ENCODE measurements at regions not wholly inside any gene's neighbourhood (a gene's known extent, or its start where the extent isn't known, plus 50 kb on each side); places are given as distances from the start of the nearest gene placed in this dataset.
"Not testable (repeated sequence)": the region's sequence is repeated elsewhere in the genome, so short reads cannot be mapped to it uniquely, and the experiment has no call there.

- Mint-ChIP-seq H3K9me3 (ENCODE audit: unreplicated experiment) (peaks cover 6% of the 10 kb centered on the region), H3K27me3 (ENCODE audit: low read depth, unreplicated experiment) (no peaks in the 10 kb centered on the region), H3K4me1 (ENCODE audit: low read depth, unreplicated experiment) (no peaks in the 10 kb centered on the region), H3K36me3 (ENCODE audit: low read depth, unreplicated experiment) (no peaks in the 10 kb centered on the region), H3K4me3 (ENCODE audit: unreplicated experiment) (no peak overlapping the region), H3K27ac (ENCODE audit: unreplicated experiment) (no peak overlapping the region)
- Histone ChIP-seq H3K36me3 (ENCODE audit: insufficient read depth, low read length) (no peaks in the 10 kb centered on the region), H4K20me1 (ENCODE audit: insufficient read depth, low read length) (no peaks in the 10 kb centered on the region), H3K4me1 (ENCODE audit: insufficient read depth, low read length) (no peaks in the 10 kb centered on the region), H3K9ac (ENCODE audit: low read length) (no peak overlapping the region), H3K27ac (ENCODE audit: low read depth, low read length) (no peak overlapping the region), H3K27me3 (ENCODE audit: insufficient read depth, low read length) (no peaks in the 10 kb centered on the region), H3K79me2 (ENCODE audit: insufficient read depth, low read length) (no peaks in the 10 kb centered on the region), H3K4me3 (ENCODE audit: insufficient read depth, low read depth, low read length) (no peak overlapping the region), H3K4me2 (ENCODE audit: low read length) (no peak overlapping the region), H2AFZ (ENCODE audit: low read depth, low read length) (no peak overlapping the region), H3K9me3 (ENCODE audit: insufficient read depth, low read depth, low read length) (peaks cover 3% of the 10 kb centered on the region)
- TF ChIP-seq EZH2 (IDR thresholded peaks at IDR 0.05; ENCODE audit: insufficient read depth, low read length): no peak
- TF ChIP-seq, protein P1, sequence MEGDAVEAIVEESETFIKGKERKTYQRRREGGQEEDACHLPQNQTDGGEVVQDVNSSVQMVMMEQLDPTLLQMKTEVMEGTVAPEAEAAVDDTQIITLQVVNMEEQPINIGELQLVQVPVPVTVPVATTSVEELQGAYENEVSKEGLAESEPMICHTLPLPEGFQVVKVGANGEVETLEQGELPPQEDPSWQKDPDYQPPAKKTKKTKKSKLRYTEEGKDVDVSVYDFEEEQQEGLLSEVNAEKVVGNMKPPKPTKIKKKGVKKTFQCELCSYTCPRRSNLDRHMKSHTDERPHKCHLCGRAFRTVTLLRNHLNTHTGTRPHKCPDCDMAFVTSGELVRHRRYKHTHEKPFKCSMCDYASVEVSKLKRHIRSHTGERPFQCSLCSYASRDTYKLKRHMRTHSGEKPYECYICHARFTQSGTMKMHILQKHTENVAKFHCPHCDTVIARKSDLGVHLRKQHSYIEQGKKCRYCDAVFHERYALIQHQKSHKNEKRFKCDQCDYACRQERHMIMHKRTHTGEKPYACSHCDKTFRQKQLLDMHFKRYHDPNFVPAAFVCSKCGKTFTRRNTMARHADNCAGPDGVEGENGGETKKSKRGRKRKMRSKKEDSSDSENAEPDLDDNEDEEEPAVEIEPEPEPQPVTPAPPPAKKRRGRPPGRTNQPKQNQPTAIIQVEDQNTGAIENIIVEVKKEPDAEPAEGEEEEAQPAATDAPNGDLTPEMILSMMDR (IDR thresholded peaks at IDR 0.05; ENCODE audit: insufficient read depth, low read depth, low read length): no peak
- DNase-seq (ENCODE audit: low read depth) (no peak), FAIRE-seq (no peak)
Measured at GRCh38 chr13:58704953-58705352, 1073.4 kb downstream of the PCDH17 start.

DNA sequence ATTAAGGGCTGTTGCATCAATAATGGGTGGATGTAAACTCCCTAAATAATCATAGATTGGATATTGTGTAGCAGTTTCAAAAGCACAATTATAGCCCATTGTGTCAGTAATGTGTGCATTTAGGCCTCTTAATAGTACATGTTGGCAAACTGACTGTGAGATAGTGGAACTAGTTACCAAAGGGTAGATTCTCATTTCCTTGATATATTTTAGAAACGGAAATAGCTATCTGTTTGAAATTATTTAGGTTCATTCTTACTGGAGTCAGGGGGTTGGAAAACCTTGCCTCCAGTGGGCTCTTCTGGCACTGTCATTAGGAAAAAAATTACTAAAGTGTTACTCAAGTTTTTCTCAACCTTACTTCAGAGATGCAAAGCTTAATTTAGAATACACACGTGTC lies 1074.9 kb downstream of the PCDH17 start:
- Histone ChIP-seq H2AFZ (ENCODE audit: low read depth, low read length) (no peak overlapping the region), H4K20me1 (ENCODE audit: insufficient read depth, low read length) (no peaks in the 10 kb centered on the region), H3K27me3 (ENCODE audit: insufficient read depth, low read length) (no peaks in the 10 kb centered on the region), H3K4me2 (ENCODE audit: low read length) (no peak overlapping the region), H3K79me2 (ENCODE audit: insufficient read depth, low read length) (no peaks in the 10 kb centered on the region), H3K27ac (ENCODE audit: low read depth, low read length) (no peak overlapping the region), H3K9me3 (ENCODE audit: insufficient read depth, low read depth, low read length) (peaks cover 3% of the 10 kb centered on the region), H3K36me3 (ENCODE audit: insufficient read depth, low read length) (no peaks in the 10 kb centered on the region), H3K4me1 (ENCODE audit: insufficient read depth, low read length) (no peaks in the 10 kb centered on the region), H3K4me3 (ENCODE audit: insufficient read depth, low read depth, low read length) (no peak overlapping the region), H3K9ac (ENCODE audit: low read length) (no peak overlapping the region)
- Mint-ChIP-seq H3K27me3 (ENCODE audit: low read depth, unreplicated experiment) (no peaks in the 10 kb centered on the region), H3K36me3 (ENCODE audit: low read depth, unreplicated experiment) (no peaks in the 10 kb centered on the region), H3K27ac (ENCODE audit: unreplicated experiment) (no peak overlapping the region), H3K4me3 (ENCODE audit: unreplicated experiment) (no peak overlapping the region), H3K4me1 (ENCODE audit: low read depth, unreplicated experiment) (no peaks in the 10 kb centered on the region), H3K9me3 (ENCODE audit: unreplicated experiment) (peaks cover 7% of the 10 kb centered on the region)
- FAIRE-seq (no peak), DNase-seq (ENCODE audit: low read depth) (no peak)
- no peak for TF ChIP-seq EZH2 (IDR thresholded peaks at IDR 0.05; ENCODE audit: insufficient read depth, low read length)
- TF ChIP-seq, protein P1 (IDR thresholded peaks at IDR 0.05; ENCODE audit: insufficient read depth, low read depth, low read length): no peak

DNA sequence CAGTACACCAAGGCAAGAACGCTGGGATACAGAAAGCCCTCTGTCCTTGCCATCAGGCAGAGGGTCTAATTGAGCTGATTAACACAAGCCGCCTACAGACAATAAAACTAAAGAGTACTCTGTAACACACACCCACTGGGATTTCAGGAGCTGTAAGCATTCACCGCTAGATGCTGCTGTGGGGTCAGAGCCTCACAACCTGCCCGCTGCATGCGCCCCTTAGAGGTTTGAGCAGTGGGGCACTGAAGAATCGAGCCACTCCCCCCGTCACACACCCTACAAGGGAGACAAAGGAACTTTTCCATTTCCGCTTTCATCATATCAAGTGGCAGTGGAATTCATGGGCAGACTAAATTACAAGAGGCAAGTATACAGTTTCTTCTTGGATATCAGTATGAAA lies 1080.6 kb downstream of the PCDH17 start:
- no peaks in the 10 kb centered on the region for H3K4me1 Mint-ChIP-seq (ENCODE audit: low read depth, unreplicated experiment)
- H3K27me3 Mint-ChIP-seq (ENCODE audit: low read depth, unreplicated experiment): no peaks in the 10 kb centered on the region

GRCh38 chr13:58714016-58714415 lies 1082.5 kb downstream of the PCDH17 start:
- not testable (repeated sequence) for H4K20me1 ChIP-seq (ENCODE audit: insufficient read depth, low read length); H3K4me3 ChIP-seq (ENCODE audit: insufficient read depth, low read depth, low read length); H2AFZ ChIP-seq (ENCODE audit: low read depth, low read length); H3K27ac ChIP-seq (ENCODE audit: low read depth, low read length); H3K27me3 Mint-ChIP-seq (ENCODE audit: low read depth, unreplicated experiment); H3K4me1 ChIP-seq (ENCODE audit: insufficient read depth, low read length); H3K9ac ChIP-seq (ENCODE audit: low read length); H3K4me1 Mint-ChIP-seq (ENCODE audit: low read depth, unreplicated experiment); FAIRE-seq; H3K36me3 ChIP-seq (ENCODE audit: insufficient read depth, low read length); H3K4me3 Mint-ChIP-seq (ENCODE audit: unreplicated experiment); H3K79me2 ChIP-seq (ENCODE audit: insufficient read depth, low read length); DNase-seq (ENCODE audit: low read depth); H3K9me3 ChIP-seq (ENCODE audit: insufficient read depth, low read depth, low read length); H3K27me3 ChIP-seq (ENCODE audit: insufficient read depth, low read length); H3K27ac Mint-ChIP-seq (ENCODE audit: unreplicated experiment); H3K36me3 Mint-ChIP-seq (ENCODE audit: low read depth, unreplicated experiment); H3K4me2 ChIP-seq (ENCODE audit: low read length)
- H3K9me3 Mint-ChIP-seq (ENCODE audit: unreplicated experiment): peaks cover 12% of the 10 kb centered on the region

More for the DNA sequence above, 1080.6 kb downstream of the PCDH17 start:
- no peak overlapping the region for H3K4me3 ChIP-seq (ENCODE audit: insufficient read depth, low read depth, low read length)
- H3K36me3 ChIP-seq (ENCODE audit: insufficient read depth, low read length): no peaks in the 10 kb centered on the region
- no peaks in the 10 kb centered on the region for H4K20me1 ChIP-seq (ENCODE audit: insufficient read depth, low read length)
- DNase-seq (ENCODE audit: low read depth) (peak; percentile 0), FAIRE-seq (no peak)
- H3K27me3 ChIP-seq (ENCODE audit: insufficient read depth, low read length): no peaks in the 10 kb centered on the region
- H3K9me3 Mint-ChIP-seq (ENCODE audit: unreplicated experiment): peaks cover 14% of the 10 kb centered on the region
- H3K79me2 ChIP-seq (ENCODE audit: insufficient read depth, low read length): no peaks in the 10 kb centered on the region
- no peaks in the 10 kb centered on the region for H3K4me1 ChIP-seq (ENCODE audit: insufficient read depth, low read length)
- H3K9me3 ChIP-seq (ENCODE audit: insufficient read depth, low read depth, low read length): no peaks in the 10 kb centered on the region
- TF ChIP-seq EZH2 (IDR thresholded peaks at IDR 0.05; ENCODE audit: insufficient read depth, low read length): no peak
- TF ChIP-seq, protein P1 (IDR thresholded peaks at IDR 0.05; ENCODE audit: insufficient read depth, low read depth, low read length): no peak
- H2AFZ ChIP-seq (ENCODE audit: low read depth, low read length): no peak overlapping the region
- H3K4me2 ChIP-seq (ENCODE audit: low read length): no peak overlapping the region
- H3K36me3 Mint-ChIP-seq (ENCODE audit: low read depth, unreplicated experiment): no peaks in the 10 kb centered on the region
- no peak overlapping the region for H3K9ac ChIP-seq (ENCODE audit: low read length)
- no peak overlapping the region for H3K27ac ChIP-seq (ENCODE audit: low read depth, low read length)
- H3K27ac Mint-ChIP-seq (ENCODE audit: unreplicated experiment): no peak overlapping the region
- H3K4me3 Mint-ChIP-seq (ENCODE audit: unreplicated experiment): no peak overlapping the region
